ENCODE measurements at regions not wholly inside any gene's neighbourhood (a gene's known extent, or its start where the extent isn't known, plus 50 kb on each side); places are given as distances from the start of the nearest gene placed in this dataset.

DNA sequence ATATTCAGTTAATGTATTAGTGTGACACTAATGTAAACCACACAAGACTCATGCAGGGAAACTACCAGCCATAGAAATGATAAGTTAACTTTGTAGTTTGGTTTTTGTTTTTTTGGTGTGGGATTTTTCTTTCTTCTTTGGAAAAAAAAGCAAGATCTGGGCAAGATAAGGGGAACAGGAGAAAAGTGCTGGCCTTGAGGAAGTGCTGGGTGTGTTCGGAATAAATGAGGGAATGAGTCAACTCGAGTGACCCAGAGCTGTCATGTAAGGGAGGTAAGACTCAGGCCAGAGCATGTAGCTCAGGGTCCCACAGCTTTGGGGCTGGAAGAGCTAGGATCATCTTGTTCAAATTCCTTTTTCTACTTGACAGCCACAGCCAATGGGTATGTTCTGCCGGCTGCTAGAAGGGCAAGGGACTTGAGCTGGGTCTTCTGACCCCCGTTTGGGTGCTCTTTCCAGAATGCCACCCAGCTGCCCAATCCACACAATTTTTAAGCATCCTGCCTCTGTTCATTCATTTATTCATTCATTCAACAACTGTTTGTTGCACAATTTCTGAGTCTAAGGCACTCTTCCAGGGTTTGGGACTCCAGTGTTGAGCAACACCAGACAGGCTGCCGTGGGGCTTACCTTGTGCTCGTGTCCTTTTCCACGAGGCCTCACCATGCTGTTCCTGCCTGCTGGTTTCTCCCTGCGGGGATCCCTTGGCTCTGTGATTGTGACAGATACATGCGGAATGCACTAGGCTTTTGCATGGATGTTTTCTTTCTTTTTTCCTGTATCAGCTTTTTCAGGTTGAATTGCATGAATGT lies 54.5 kb downstream of the CLDN34 start:
- H3K4me2 ChIP-seq: no peak overlapping the region
- H3K79me2 ChIP-seq (ENCODE audit: insufficient read depth, low read depth): peaks cover 83% of the 10 kb centered on the region
- no peaks in the 10 kb centered on the region for H3K27me3 ChIP-seq (ENCODE audit: insufficient read depth, low read depth)
- TF ChIP-seq, protein P1, sequence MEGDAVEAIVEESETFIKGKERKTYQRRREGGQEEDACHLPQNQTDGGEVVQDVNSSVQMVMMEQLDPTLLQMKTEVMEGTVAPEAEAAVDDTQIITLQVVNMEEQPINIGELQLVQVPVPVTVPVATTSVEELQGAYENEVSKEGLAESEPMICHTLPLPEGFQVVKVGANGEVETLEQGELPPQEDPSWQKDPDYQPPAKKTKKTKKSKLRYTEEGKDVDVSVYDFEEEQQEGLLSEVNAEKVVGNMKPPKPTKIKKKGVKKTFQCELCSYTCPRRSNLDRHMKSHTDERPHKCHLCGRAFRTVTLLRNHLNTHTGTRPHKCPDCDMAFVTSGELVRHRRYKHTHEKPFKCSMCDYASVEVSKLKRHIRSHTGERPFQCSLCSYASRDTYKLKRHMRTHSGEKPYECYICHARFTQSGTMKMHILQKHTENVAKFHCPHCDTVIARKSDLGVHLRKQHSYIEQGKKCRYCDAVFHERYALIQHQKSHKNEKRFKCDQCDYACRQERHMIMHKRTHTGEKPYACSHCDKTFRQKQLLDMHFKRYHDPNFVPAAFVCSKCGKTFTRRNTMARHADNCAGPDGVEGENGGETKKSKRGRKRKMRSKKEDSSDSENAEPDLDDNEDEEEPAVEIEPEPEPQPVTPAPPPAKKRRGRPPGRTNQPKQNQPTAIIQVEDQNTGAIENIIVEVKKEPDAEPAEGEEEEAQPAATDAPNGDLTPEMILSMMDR (conservative IDR thresholded peaks at IDR 0.05; ENCODE audit: low read depth, low read length): no peak
- H3K27ac ChIP-seq: no peak overlapping the region
- H2AFZ ChIP-seq (ENCODE audit: low read depth): no peak overlapping the region
- H3K36me3 ChIP-seq (ENCODE audit: insufficient read depth): no peaks in the 10 kb centered on the region
- H3K4me1 ChIP-seq (ENCODE audit: low read depth, poor library complexity, severe bottlenecking): peaks cover 38% of the 10 kb centered on the region
- H3K9ac ChIP-seq: no peak overlapping the region
- H4K20me1 ChIP-seq (ENCODE audit: insufficient read depth): no peaks in the 10 kb centered on the region
- H3K4me3 ChIP-seq (IDR thresholded peaks at IDR 0.05; ENCODE audit: insufficient read depth, low read depth, low read length): no peak overlapping the region

DNA sequence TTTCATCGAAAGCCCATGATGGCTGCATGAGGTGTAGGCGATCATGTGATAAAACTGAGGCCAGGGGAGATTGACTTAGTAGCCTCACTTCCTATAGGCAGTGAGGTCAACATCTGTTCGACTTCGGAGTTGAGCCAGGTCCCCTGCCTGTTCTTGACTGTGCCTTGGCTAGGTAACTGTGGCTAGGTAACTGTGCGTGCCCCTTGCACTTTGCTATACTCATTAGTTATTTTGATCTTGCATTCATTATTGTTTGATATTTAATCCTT lies 55.0 kb downstream of the CLDN34 start:
- Histone ChIP-seq H4K20me1 (ENCODE audit: insufficient read depth) (no peaks in the 10 kb centered on the region), H3K4me1 (ENCODE audit: low read depth, poor library complexity, severe bottlenecking) (peaks cover 38% of the 10 kb centered on the region), H3K36me3 (ENCODE audit: insufficient read depth) (no peaks in the 10 kb centered on the region), H3K27me3 (ENCODE audit: insufficient read depth, low read depth) (no peaks in the 10 kb centered on the region), H2AFZ (ENCODE audit: low read depth) (no peak overlapping the region), H3K27ac (no peak overlapping the region), H3K4me2 (no peak overlapping the region), H3K9ac (no peak overlapping the region), H3K4me3 (IDR thresholded peaks at IDR 0.05; ENCODE audit: insufficient read depth, low read depth, low read length) (no peak overlapping the region), H3K79me2 (ENCODE audit: insufficient read depth, low read depth) (peaks cover 83% of the 10 kb centered on the region)
- TF ChIP-seq, protein P1 (conservative IDR thresholded peaks at IDR 0.05; ENCODE audit: low read depth, low read length): no peak

DNA sequence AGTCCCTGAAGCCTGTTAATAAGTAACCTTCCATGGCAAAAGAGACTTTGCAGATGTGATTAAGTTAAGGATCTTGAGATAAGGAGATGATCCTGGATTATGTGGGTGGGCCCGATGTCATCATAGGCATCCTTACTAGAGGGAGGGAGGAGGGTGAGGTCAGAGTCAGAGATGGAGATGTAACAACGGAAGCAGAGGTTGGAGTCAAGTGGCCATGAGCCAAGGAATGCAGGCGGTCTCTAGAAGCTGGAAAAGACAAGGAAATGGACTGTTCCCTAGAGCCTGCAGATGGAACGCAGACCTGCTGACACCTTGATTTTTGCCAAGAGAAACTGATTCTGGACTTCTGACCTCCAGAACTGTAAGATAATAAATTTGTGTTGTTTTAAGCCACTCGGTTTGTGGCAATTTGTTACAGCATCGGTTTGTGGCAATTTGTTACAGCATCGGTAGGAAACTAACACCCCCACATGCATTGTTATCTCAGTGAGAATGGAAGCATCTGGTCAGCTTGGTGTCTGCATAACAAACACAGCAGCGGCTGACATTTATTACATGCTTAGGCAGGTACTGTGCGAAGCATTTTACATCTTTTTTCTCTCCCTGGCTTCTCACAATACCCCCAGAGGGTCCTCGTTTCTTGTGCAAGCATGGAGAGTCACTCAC lies 55.6 kb downstream of the CLDN34 start:
- Histone ChIP-seq H4K20me1 (ENCODE audit: insufficient read depth) (no peaks in the 10 kb centered on the region), H3K9ac (no peak overlapping the region), H3K4me1 (ENCODE audit: low read depth, poor library complexity, severe bottlenecking) (peaks cover 38% of the 10 kb centered on the region), H2AFZ (ENCODE audit: low read depth) (no peak overlapping the region), H3K4me3 (IDR thresholded peaks at IDR 0.05; ENCODE audit: insufficient read depth, low read depth, low read length) (no peak overlapping the region), H3K79me2 (ENCODE audit: insufficient read depth, low read depth) (peaks cover 83% of the 10 kb centered on the region), H3K36me3 (ENCODE audit: insufficient read depth) (no peaks in the 10 kb centered on the region), H3K4me2 (no peak overlapping the region), H3K27ac (no peak overlapping the region), H3K27me3 (ENCODE audit: insufficient read depth, low read depth) (no peaks in the 10 kb centered on the region)
- TF ChIP-seq, protein P1 (conservative IDR thresholded peaks at IDR 0.05; ENCODE audit: low read depth, low read length): no peak

DNA sequence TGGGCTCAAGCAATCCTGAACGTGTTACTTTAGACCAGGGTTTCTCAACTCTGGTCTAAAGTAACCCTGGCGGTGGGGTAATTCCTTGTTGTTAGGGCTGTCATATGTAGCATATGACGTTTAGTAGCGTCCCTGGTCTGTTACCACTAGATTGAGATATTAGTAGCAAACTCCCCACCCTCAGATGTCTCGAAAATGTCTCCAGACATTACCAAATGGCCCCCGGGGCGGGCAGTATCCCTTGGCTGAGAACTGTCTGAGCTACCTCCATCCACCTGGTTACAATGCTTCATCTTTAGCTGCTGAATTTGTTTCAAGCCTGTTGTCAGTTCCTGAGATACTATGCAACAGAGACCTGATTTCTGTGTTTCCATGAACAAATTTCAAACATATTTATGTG lies 56.7 kb downstream of the CLDN34 start:
- no peak overlapping the region for H2AFZ ChIP-seq (ENCODE audit: low read depth)
- H3K79me2 ChIP-seq (ENCODE audit: insufficient read depth, low read depth): peaks cover 72% of the 10 kb centered on the region
- H3K9ac ChIP-seq: no peak overlapping the region
- TF ChIP-seq, protein P1 (conservative IDR thresholded peaks at IDR 0.05; ENCODE audit: low read depth, low read length): no peak
- no peak overlapping the region for H3K4me2 ChIP-seq
- H3K27ac ChIP-seq: no peak overlapping the region
- no peaks in the 10 kb centered on the region for H4K20me1 ChIP-seq (ENCODE audit: insufficient read depth)
- peaks cover 44% of the 10 kb centered on the region for H3K4me1 ChIP-seq (ENCODE audit: low read depth, poor library complexity, severe bottlenecking)
- H3K27me3 ChIP-seq (ENCODE audit: insufficient read depth, low read depth): no peaks in the 10 kb centered on the region
- no peaks in the 10 kb centered on the region for H3K36me3 ChIP-seq (ENCODE audit: insufficient read depth)
- H3K4me3 ChIP-seq (IDR thresholded peaks at IDR 0.05; ENCODE audit: insufficient read depth, low read depth, low read length): no peak overlapping the region
